Fibroblast of skin of abdomen (primary cell): ENCODE measurements at regions not wholly inside any gene's neighbourhood (a gene's known extent, or its start where the extent isn't known, plus 50 kb on each side); places are given as distances from the start of the nearest gene placed in this dataset.
"Not testable (repeated sequence)": the region's sequence is repeated elsewhere in the genome, so short reads cannot be mapped to it uniquely, and the experiment has no call there.

ENCODE experiments used
- DNase-seq: peaks from one replicate; pipeline ENCODE4 v3.0.0-alpha.2; 2013

DNA sequence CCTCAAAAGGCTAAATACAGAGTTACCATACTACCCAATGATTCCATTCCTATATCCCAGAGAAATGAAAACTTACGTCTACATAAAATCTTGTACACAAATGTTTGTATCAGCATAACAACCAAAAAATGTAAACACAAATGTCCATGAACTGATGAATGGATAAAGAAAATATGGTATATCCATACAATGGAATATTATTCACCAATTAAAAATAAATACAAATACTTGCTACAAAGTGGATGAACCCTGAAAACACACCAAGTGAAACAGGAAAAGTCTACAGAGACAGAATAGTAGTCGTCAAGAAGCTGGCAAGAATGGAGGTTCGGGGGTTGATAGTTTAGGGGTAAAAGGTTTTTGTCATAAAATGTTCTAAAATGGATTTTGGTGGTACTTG lies 54.0 kb upstream of the ANKRD28 start:
- no peak for DNase-seq

DNA sequence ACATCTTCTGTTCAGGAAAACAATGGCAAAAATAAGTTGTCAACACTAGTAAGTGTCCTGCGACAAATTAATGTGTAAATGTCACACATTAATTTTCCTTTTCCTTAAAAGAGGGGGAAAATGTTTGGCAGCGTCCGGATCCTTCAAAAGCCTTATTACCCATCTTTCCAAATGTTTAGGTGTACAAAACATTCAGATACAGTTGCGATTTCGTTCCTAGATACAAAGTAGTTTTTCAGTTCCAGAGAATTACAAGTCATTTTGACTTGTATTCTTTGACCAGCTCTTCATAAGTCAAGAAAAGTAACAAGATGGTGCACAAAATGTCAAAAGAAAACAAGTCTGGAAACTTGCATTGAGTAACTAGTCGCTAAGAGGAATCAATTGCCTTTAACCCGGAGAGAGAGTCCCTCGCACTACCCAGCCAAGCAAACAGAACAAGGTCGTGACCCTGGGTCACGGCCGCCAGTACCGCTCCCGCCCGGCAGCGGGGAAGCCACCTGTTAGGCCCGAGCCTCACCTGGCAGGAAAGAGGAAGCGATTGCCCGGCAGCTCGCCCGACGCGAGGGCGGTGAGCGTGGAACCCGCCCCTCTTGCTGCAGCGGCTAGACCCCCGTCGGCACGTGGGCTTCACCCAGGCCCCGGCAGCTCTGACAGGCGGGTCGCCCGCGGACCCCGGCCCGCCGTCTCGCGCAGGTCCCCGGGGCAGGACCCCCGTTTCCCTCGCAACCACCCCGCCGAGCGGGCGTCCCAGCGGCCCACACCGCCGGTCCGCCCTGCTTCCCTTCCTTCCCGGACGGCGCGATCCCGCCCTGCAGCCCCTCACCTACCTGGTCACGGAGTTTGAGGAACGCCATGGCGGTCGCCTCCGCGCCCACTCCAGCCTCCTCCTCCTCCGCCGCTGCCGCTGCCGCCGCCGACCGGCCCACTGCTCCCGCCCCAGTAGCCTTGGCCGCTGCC lies 61.0 kb upstream of the ANKRD28 start:
- no peak for DNase-seq

DNA sequence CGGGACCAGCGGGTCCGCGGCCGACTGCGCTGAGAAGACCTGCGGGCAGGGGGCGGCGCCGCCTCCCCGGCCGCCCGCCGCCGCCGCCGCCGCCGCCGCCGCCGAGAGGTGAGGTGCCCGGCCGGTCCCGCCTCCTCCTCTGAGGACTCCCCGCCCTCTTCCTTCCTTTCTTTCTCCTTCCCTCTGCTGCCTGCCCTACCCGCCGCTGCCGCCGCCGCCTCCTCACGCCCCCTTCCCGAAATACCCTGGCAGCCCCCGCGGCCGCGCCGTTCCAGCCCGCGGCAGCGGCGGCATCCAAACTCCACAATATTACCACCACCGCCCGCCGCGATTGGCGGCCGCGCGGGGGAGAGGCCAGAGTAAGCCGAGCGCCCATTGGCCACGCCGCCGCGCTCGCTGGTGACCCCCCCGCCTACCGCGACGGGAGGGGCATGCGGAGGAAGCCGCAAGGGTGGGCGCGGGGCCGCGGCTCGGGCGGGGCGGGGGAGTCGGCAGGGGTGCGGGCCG lies 61.8 kb upstream of the ANKRD28 start:
- DNase-seq: peak; percentile 85

DNA sequence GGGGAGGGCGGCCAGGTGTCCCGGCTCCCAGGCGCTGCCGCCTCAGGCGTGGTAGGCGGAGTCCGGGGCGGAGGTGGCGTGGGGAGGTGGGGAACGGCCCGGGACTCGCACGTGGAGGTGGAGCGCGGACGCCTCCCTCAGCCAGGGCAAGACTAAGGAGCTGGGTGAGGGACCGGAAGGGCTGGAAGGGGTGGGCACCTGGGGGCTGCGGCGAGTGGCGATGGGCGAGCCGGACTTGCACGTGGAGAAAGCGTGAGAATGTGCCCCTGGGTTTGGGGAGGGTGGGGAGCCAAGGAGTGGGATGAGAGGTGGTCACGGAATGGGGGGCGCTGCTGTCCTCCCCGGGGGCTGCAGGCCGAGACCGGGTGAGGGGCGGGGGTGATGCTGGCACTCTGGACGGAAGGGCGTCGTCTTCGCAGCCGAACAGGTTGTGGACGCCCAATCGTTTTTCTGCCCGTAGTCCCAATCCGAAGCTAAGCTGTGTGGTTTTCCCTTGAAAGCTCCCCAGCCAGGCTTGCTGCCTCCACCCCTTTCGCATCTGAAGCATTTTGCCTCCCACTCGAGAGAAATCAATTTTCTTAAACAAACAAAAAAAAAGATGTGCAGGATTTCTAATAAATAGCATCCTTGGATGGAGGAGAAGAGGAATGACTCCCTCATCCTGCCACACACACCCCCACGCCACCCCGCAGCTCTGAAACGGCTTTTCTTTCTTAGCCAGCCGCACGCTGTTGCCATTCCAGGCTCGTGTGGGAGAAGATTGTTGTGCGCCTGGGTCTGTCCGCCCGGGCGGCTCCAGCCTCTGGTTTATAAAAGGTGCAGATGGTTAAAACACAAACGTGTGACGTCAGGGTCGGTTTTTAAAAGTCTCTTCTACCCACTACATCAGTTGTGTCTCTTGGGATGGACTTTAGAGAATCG lies 62.5 kb upstream of the ANKRD28 start:
- peak; percentile 40 for DNase-seq

DNA sequence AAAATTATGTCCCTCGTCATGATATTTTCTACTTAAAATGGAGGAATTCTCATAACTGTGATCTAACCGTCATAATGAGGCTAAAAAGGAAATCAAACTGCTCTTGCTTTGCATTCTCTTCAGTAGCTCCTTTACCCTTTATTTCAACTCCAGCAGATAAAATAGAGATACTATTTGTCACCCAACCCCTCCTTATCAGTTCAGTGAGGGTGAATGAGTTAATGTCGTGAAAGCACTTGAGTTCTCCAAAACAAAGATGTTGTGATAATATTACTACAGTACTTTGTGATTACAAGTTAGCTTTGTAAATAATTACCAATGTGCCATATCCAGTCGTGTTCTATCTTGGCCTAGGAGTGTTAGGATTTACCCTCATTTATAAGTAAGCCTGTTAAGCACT lies 63.4 kb upstream of the ANKRD28 start:
- DNase-seq: no peak

DNA sequence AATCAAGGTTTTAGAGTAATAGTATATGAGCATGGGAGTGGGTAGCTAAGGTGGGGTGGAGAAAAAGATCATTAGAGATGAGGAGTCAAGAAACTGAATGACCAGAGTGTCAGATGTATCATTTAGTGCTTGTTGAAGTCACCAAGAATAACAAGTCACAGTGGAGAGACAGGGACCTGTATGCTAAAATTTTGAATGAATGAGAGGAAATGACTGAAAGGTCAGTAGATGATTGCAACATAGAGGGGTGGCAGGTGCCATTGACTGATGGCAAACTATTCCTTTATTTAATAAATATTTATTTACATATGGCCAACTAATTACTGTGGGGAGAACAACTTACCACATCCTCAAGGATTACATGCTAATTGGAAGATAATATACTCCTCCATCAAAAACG lies 75.0 kb upstream of the ANKRD28 start:
- no peak for DNase-seq

DNA sequence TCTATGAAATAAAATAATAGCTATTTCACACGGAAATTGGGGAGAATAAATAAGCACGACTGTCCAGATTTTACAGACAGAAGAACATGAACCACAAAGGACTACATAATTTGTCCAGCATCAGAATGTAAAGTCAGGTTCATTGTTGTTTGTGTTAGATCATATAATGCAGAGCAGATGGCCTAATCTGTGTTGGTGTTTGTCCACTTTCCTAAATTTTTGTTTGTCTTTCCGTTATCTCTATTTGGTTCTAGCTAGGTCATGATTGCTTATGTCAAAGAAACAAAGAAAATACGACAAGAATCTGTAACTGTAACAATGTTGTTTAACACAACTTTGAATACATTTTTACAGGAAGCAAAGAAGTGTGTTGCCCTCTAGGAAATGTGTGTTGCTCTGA lies 75.6 kb upstream of the ANKRD28 start:
- no peak for DNase-seq

DNA sequence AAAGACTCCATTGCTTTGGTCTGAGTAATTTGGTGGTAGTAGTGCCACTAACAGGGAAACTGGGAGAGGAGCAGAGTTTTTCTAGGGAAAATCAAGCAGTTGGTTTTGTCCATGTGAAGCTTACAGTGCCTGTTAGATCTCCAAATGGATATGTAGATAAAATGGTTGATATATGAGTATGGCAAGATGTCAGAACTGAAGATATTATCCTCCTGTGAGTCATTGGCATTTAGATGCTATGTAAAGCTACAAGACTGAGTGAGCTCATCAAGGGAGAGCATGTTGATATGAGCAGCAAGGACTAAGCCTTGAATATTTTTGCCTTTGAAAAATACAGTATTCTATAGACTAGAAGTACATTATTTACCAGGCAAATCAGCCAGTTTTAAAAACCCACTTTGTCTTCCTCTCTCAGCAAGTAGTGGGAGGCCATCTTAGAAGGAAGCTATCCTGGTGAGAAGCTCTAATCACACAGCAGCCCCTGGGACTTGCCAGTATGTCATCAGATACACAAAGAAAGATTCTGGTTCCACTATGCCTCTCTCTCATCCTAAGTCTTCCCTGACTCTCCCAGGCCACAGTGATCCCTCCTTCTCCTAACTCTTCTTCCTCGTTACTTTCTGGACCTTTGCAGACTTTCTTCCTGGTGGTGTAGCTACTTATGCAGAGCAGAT lies 77.4 kb upstream of the ANKRD28 start:
- peak; percentile 85 for DNase-seq

DNA sequence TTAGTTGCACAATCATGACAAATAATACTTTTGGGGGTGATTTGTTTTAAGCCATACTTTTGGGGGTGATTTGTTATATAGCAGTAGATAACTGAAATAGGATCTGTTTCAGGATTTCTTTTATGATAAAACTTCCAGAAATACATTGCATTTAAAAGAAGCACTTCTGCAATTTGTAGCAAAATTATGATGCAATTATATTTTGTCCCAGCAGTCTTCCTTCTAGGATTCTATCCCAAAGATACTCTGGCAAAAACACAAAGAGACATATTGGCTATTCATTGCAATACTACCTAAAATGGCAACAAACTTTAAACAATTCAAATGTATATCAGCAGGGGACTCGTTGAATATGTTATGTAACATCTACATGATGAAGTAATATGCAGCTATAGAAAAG lies 78.9 kb upstream of the ANKRD28 start:
- no peak for DNase-seq

DNA sequence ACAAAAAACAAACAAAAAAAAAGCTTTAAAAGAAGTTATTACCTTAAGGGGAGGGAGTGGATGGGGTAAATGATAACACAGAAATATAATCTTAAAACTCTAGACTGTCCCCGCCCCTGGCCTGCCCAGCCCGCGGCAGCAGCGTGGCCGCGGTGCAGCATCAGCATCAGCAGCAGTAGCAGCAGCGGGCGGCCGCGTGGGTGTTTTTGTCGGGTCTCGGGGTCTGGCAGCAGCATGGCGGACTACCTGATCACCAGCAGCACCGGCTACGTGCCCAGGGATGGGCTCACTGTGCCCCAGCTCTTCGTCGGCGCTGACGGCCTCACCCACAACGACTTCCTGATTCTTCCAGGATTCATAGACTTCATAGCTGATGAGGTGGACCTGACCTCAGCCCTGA lies 80.0 kb upstream of the ANKRD28 start:
- no peak for DNase-seq

DNA sequence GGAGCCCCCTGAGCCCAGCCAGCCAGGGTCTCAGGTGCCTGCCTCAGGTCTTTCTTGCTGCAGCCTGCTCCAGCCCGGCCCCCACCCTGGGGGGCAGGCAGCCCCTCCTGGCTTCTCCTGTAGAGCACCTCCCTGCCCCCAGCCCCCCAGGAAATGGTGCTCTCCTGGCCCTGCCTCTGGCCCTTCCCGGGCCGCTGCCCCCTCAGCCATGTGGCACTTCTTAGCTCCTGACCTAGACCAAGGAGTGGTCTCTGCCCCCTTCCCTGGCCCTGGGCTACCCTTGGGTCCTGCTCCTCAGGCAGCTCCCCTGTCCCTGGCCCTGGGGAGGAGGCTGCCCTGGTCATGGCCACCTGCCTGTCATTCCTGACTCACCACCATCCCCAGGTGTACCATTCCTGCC lies 82.0 kb upstream of the ANKRD28 start:
- DNase-seq: not testable (repeated sequence)

DNA sequence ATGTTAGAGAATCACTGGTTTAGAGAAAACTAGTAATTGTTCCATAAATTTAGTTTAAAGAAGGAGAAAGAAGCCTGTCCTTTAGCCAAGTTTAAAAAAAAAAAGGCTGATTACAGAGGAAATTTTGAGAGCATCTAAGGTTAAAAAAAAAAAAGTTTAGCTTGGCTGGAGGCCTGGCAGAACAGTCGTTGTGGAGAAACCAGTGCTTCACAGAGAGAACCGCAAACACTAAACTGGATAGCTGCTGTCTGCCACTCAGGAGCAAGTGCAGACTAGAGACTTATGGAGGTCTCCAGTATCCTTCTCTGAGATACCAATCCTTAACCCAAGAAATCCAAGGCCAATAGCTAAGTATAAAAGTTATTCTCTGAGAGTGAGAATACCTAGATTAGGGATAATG lies 84.8 kb upstream of the ANKRD28 start:
- DNase-seq: no peak

DNA sequence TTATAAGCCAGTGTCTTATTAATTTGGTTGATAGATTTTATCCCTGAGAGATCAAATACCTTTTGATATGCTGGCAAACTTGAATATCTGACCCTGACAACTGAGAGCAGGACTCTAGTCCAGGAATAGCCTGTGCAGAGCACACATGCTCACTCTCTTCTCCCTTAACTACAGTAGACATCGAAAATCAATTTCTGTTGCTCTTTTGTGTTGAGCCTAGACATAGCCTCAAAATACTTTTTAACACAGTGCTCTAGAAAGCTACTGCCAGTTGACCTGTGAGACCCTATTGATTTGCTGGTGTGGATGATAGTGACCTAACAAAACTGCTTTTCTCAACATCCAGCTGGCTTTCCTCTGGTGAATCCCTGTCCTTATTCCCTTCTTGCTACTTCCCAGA lies 86.4 kb upstream of the ANKRD28 start:
- no peak for DNase-seq

DNA sequence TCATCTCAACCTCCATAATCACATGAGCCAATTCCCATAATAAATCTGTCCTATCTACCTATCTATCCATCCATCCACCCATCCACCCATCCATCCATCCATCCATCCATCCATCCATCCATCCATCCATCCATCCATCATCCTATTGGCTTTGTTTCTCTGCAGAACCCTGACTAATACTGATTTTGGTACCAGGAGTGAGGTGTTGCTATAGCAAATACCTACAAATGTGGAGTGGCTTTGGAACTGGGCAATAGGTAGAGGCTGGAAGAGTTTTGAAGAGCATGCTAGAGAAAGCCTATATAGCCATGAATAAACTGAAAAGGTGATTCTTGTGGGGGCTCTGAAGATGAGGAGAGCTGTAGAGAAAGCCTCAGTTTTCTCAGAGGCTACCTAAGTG lies 88.7 kb upstream of the ANKRD28 start:
- DNase-seq: no peak

DNA sequence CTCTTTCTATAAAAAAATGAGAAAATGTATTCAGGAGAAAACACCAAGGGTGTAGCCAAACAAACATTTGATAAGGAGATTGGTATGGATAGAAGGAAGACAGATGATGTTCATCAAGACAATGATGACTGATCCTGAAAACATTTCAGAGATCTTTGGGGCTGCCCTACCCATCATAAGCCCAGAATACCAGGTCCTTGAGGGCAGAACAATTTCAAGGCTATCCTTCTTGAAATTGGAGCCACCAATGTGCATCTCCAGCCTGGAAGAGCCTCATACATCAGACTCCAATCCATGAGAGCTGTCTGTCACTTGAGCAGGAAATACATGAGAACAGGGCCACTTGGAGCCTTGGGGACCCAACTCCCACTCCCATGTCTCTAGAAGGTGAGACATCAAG lies 89.5 kb upstream of the ANKRD28 start:
- DNase-seq: no peak

DNA sequence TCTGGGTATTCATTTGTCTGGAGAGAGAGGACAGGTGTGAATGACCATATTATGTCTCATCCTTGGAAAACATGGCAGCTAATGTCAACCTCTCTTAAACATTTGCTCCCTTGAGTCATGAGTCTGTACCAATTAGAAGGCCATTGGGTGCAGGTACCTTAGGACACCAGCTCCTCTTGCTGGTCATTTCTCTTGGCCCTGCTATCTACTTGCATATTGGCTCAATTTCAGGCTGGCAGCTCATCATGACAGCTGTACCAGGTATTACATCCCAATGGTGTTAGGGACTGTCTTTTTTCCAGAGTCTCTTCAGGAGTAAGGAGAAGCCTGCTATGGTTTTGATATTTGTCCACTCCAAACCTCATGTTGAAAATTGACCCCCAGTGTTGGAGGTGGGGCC lies 92.2 kb upstream of the ANKRD28 start:
- no peak for DNase-seq

DNA sequence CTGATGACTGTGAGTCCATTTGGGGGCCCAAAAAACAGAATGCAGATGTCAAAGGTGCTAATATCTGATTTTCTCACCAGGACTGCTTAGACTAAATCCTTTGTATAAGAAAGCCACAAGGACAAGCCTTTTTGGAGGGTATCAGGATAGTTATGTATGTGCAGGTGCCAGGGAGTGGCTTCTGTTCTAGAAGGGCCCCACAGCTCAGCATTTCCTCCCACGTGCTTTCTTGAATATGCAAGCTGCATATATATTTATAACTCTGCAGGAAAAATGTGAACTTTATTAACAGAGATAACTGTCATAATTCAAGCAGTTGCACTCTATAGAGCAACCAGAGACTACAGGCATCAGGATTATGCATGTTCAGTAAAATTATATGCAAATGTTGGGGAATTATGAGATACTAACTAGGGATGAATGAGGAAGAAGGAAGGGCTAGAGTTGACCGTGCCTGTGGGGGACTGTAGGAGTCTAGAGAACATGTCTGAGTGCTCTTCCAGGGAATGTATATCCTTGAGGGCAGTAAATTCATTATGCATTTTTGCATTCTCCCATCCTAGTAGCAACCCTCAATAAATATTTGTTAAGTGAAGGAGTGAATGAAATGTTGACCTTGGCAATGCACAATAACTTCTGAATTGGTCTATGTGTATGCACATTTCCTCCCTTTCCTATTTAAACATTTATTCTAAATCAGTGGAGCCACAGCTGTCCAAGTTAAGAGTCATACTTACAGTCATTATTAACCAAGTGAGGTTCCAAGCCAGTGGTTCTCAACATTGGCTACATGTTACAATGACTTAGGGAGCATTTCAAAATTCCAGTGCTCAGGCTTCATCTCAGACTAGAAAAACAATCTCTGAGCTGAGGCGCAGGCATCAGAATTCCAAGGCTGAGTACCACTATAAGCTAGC lies 94.8 kb upstream of the ANKRD28 start:
- DNase-seq: peak; percentile 52

DNA sequence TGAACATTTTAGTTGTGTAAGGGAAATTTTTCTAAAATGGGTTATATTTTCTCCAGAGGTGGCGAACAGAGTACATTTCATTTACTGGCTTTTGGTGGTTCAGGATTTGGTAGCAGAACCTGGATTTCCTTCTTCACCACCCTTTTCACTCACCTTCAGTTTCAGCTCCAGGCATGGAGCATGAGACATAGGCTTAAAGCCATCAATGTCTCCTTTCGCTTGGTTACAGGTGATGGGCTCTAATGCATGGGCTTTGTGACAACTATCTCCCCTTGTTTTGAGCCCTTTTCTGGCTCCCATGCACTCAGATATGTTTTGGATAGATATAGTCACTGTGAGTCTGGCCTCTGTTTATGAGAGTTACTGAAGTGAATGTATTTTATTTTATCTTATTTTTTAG lies 96.6 kb upstream of the ANKRD28 start:
- DNase-seq: no peak

DNA sequence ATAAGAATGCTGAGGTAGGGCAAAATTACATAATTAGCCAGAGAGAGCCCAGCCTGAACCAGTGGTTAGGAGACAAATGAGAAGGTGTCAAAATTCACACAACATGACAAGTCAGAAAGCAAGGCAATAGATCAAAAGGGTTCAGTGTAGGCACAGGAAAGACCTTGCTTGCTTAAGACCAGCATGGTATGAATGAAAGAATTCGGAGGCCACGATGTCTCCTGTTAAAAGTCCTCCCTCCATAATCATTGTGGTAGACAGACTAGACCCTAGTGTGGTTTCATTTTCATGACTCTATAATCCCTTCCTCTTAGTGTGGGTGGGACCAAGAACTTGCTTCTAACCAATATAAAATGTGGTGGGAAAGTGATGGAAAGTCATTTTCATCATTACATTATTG lies 98.7 kb upstream of the ANKRD28 start:
- DNase-seq: no peak

DNA sequence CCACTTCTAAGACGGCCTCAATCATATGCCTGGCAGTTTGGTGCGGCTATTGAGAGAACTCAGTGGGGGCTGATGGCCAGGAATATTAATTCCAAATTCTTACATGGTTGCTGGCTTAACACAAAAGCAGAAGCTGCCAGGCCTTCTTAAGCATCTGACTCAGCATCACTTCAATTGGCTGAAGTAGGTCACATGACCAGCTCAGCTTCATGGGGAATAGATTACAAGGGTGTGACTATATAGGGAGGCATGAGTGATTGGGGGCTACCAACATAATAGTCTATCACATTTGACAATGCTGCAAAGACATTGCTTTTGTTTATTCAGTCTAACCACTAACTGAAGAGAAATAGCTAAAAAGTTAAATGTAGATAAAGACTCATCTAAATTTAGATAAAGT lies 101.6 kb upstream of the ANKRD28 start:
- peak; percentile 87 for DNase-seq

DNA sequence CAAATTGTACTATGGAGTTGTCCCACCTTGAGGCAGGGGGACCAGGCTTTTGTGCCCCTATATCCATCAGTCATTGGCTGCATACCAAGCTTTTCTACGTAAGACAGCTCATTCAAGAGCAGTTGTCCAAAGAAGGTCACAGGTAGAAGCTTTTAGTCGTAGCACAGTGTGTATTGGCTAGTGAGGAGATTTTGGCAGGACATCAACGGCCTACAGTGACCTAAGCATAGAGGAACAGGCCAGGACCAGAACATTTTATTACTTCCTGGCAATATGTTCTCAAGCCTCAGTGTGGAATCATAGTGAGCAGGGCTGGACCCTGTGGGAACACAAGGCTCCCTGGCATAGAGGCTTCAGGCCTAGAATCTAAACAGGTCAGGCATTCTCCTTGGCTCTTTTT lies 105.4 kb upstream of the ANKRD28 start:
- no peak for DNase-seq
